ENCODE measurements at regions not wholly inside any gene's neighbourhood (a gene's known extent, or its start where the extent isn't known, plus 50 kb on each side); places are given as distances from the start of the nearest gene placed in this dataset.

DNA sequence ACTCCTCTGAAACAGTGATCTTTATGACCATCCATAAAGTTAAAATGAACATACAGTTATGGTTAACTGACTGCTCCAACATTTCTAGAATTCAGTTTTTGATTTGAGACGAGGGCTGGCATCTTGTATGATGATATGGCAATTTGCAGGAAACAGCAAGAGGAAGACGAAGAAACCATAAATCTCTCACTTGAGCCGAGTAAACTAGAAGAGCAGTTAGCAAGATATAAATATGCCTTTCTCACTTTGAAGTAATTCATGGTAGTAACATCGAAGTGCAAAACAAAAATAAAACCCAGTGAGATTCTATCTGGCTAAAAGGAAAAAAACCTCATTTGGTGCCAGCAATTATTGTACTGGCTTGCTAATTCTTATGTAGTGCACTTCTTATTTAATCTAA lies 139.0 kb upstream of the SPRY1 start:
- WGBS (ENCODE audit: insufficient coverage) = 13% methylated on average over 4 of the region's 4 CpGs
- Mint-ChIP-seq H3K36me3 (no peaks in the 10 kb centered on the region), H3K4me1 (peaks cover 52 to 54% of the 10 kb centered on the region in 2 donors), H3K27me3 (ENCODE audit: low read depth in 2 of 2) (no peaks in the 10 kb centered on the region), H3K9me3 (no peaks in the 10 kb centered on the region), H3K4me3 (peak overlapping the region; percentile 66), H3K27ac (peak overlapping the region; percentile 72 to 88)
- ATAC-seq = peak; percentile 63 to 86 (median 68)
- H3K4me3 ChIP-seq (ENCODE audit: low read length) = peak overlapping the region; percentile 2
- H3K9me3 ChIP-seq (ENCODE audit: control insufficient read depth, insufficient read depth, low read length) = no peaks in the 10 kb centered on the region
- H3K27ac ChIP-seq (ENCODE audit: low read length) = peak overlapping the region; percentile 32
- no peaks in the 10 kb centered on the region for H3K36me3 ChIP-seq (ENCODE audit: control insufficient read depth, insufficient read depth, low read length)
- no peaks in the 10 kb centered on the region for H3K4me1 ChIP-seq (ENCODE audit: control insufficient read depth, insufficient read depth, low read length)
- TF ChIP-seq, protein P1, sequence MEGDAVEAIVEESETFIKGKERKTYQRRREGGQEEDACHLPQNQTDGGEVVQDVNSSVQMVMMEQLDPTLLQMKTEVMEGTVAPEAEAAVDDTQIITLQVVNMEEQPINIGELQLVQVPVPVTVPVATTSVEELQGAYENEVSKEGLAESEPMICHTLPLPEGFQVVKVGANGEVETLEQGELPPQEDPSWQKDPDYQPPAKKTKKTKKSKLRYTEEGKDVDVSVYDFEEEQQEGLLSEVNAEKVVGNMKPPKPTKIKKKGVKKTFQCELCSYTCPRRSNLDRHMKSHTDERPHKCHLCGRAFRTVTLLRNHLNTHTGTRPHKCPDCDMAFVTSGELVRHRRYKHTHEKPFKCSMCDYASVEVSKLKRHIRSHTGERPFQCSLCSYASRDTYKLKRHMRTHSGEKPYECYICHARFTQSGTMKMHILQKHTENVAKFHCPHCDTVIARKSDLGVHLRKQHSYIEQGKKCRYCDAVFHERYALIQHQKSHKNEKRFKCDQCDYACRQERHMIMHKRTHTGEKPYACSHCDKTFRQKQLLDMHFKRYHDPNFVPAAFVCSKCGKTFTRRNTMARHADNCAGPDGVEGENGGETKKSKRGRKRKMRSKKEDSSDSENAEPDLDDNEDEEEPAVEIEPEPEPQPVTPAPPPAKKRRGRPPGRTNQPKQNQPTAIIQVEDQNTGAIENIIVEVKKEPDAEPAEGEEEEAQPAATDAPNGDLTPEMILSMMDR (IDR thresholded peaks at IDR 0.05) = no peak
- DNase-seq = no peak
- no peaks in the 10 kb centered on the region for H3K27me3 ChIP-seq (ENCODE audit: control insufficient read depth, insufficient read depth, low read length)
- intact Hi-C loops (cut with micrococcal nuclease) = no loop called here

DNA sequence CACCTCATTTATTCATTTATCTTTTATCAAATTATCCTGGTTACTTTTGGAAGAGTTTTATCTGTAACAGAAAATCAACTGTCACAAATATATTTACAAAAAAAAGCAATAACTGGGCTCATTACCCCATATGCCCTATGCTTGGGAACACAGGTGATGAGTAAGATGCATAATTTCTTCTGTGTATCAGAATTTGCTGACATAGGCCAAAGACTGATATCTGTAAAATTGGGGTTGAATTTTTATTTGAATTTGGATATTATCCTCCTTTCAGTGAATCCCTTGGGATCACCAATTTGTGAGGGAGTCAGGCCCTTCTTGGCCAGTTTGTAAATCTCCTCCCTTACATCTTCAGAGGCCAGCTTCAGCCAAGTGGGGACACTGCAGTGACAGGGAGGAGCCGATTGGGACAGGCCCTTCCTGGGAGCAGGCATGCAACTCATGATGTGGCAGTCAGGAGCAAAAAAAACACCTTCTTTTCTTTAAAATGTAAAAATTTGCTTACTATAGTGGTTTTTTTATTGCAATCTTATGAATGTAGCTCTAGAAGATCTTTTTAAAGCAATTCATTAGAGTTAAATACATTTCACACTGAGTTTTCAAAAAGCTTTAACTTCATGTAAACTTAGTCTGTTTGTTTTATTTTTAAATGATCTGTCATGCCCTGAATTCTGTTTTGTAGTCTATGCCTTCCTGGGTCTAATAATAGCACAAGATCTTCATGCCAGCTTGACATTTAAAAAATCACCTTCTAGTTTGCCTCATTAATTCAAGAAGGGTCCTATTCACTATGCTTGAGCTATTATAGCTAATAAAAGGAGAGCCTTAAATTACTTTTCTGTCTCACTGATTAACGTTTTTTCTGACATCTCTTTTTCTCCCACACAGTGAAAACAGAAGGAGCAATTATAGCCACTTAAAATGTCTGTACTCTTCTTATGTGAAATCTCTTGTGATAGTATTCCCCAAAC lies 136.6 kb upstream of the SPRY1 start:
- Mint-ChIP-seq H3K27me3 (ENCODE audit: low read depth in 2 of 2) (no peaks in the 10 kb centered on the region), H3K27ac (peak overlapping the region in 1 of 2 donors; percentile 41), H3K4me3 (peak overlapping the region; percentile 36), H3K9me3 (no peaks in the 10 kb centered on the region), H3K4me1 (peaks cover 34 to 37% of the 10 kb centered on the region in 2 donors), H3K36me3 (no peaks in the 10 kb centered on the region)
- no peaks in the 10 kb centered on the region for H3K4me1 ChIP-seq (ENCODE audit: control insufficient read depth, insufficient read depth, low read length)
- no peak for DNase-seq
- H3K27me3 ChIP-seq (ENCODE audit: control insufficient read depth, insufficient read depth, low read length) = no peaks in the 10 kb centered on the region
- ATAC-seq = no peak
- TF ChIP-seq, protein P1 (IDR thresholded peaks at IDR 0.05) = no peak
- no peak overlapping the region for H3K27ac ChIP-seq (ENCODE audit: low read length)
- 75% methylated on average over 2 of the region's 2 CpGs for WGBS (ENCODE audit: insufficient coverage)
- no peaks in the 10 kb centered on the region for H3K9me3 ChIP-seq (ENCODE audit: control insufficient read depth, insufficient read depth, low read length)
- H3K36me3 ChIP-seq (ENCODE audit: control insufficient read depth, insufficient read depth, low read length) = no peaks in the 10 kb centered on the region
- intact Hi-C loops (cut with micrococcal nuclease) = no loop called here
- H3K4me3 ChIP-seq (ENCODE audit: low read length) = no peak overlapping the region

GRCh38 chr4:123260653-123261052 lies 135.9 kb upstream of the SPRY1 start:
- H3K27ac Mint-ChIP-seq = peak overlapping the region in 1 of 2 donors; percentile 34
- no peak overlapping the region for H3K27ac ChIP-seq (ENCODE audit: low read length)
- H3K27me3 Mint-ChIP-seq (ENCODE audit: low read depth in 2 of 2) = no peaks in the 10 kb centered on the region
- H3K36me3 ChIP-seq (ENCODE audit: control insufficient read depth, insufficient read depth, low read length) = no peaks in the 10 kb centered on the region
- no peak overlapping the region for H3K4me3 ChIP-seq (ENCODE audit: low read length)
- WGBS (ENCODE audit: insufficient coverage) = 95% methylated on average over 5 of the region's 5 CpGs
- no peaks in the 10 kb centered on the region for H3K9me3 ChIP-seq (ENCODE audit: control insufficient read depth, insufficient read depth, low read length)
- intact Hi-C loops (cut with micrococcal nuclease) = no loop called here
- H3K4me1 Mint-ChIP-seq = peaks cover 34 to 37% of the 10 kb centered on the region in 2 donors
- no peaks in the 10 kb centered on the region for H3K36me3 Mint-ChIP-seq
- H3K27me3 ChIP-seq (ENCODE audit: control insufficient read depth, insufficient read depth, low read length) = no peaks in the 10 kb centered on the region
- DNase-seq (no peak), ATAC-seq (no peak)
- H3K9me3 Mint-ChIP-seq = no peaks in the 10 kb centered on the region
- H3K4me1 ChIP-seq (ENCODE audit: control insufficient read depth, insufficient read depth, low read length) = no peaks in the 10 kb centered on the region
- H3K4me3 Mint-ChIP-seq = peak overlapping the region; percentile 25
- TF ChIP-seq, protein P1 (IDR thresholded peaks at IDR 0.05) = no peak

Data from natural killer cell (primary cell).